ENCODE measurements at regions not wholly inside any gene's neighbourhood (a gene's known extent, or its start where the extent isn't known, plus 50 kb on each side); places are given as distances from the start of the nearest gene placed in this dataset.

DNA sequence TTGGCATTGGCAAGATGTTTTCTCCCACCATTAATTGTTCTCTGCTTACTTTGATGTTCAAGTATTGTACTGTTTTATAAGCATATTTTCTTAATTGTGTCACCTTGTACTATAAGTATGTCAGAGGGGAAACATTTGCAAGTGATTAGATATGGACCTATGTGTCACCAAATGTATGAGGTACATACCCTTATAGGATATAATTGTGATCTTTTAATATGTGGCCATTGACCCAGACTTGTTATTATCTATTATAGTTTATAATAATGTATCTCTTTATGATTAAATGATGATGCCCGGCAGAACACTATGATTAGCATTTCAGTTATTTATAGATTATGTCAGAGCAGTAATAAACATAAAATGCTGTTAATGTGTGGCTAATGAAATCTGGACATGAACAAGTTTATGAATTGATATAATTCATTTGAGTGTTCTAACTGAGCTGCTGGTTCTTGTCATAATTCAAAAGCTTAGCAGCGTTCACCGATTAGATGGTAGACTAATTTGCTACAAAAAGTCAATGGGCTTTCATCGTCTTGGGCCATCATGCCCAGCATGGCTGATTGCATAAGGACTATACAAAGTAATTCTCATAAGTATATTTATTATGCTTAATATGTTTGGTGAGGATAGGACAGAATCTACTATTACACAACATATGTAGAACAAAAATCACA lies 480.9 kb upstream of the FANCL start:
- DNase-seq (no peak), FAIRE-seq (no peak)
- H3K27me3 ChIP-seq (ENCODE audit: control insufficient read depth in 3 of 3, insufficient read depth in 3 of 3, low read length in 3 of 3): no peaks in the 10 kb centered on the region
- H3K4me1 ChIP-seq (ENCODE audit: control insufficient read depth in 3 of 3, insufficient read depth in 2 of 3, low read depth in 1 of 3, low read length in 2 of 3): no peaks in the 10 kb centered on the region
- no peaks in the 10 kb centered on the region for H3K9me3 ChIP-seq (ENCODE audit: control insufficient read depth in 2 of 2, insufficient read depth in 1 of 2, low read depth in 1 of 2, low read length in 1 of 2)
- H3K4me3 ChIP-seq (ENCODE audit: low read depth in 1 of 3, low read length in 3 of 3): no peak overlapping the region
- H3K36me3 ChIP-seq (ENCODE audit: control insufficient read depth in 3 of 3, insufficient read depth in 2 of 3, low read depth in 1 of 3, low read length in 3 of 3): no peaks in the 10 kb centered on the region
- H3K27ac ChIP-seq (ENCODE audit: low read depth in 1 of 3, low read length in 2 of 3): no peak overlapping the region
- 70 to 78% (median 72%) methylated on average over 4 of the region's 4 CpGs for WGBS, 3 donors

DNA sequence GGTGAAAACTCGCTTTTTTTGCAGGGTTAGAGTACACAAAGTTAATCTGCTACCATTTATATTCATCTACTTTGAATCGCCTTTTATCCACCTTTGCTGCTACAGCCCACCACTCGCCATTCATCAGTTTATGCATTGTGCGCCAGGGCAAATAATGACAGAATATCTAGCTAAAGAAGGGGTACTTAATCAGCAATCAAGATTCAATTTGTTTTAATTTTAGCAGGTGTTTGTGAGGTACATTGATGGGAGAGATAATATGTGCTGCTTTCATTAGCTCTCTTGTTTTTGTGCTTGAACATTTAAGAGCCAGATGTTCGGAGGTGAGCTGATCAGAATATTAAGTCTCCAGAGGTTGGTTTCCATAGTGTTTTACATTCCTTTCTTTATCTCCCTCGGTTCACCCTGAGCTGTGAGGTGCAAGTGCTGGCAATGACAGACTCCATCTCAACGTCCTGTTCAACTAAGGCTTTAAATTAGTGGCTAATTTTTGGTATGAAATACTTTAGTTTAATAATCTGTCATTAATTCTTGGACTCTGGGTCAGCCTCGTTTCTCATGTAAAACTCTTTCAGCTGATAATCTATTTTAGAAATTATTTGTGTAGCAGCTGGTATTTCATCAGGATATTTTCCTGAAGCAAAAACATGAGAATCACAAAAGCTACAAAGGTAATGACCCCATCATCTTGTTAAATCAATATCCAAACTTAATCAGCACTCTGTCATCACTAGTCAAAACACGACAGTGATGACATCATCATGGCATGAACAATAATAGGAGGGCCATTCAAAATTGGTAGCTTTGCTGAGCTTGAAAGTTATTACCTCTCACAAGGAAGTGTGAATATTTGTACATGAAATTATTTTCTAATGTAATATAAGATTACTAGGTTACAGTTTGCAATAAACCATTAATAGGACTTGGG lies 479.9 kb upstream of the FANCL start:
- no peaks in the 10 kb centered on the region for H3K36me3 ChIP-seq (ENCODE audit: control insufficient read depth in 3 of 3, insufficient read depth in 2 of 3, low read depth in 1 of 3, low read length in 3 of 3)
- no peak for DNase-seq
- no peaks in the 10 kb centered on the region for H3K9me3 ChIP-seq (ENCODE audit: control insufficient read depth in 2 of 2, insufficient read depth in 1 of 2, low read depth in 1 of 2, low read length in 1 of 2)
- FAIRE-seq: no peak
- H3K4me1 ChIP-seq (ENCODE audit: control insufficient read depth in 3 of 3, insufficient read depth in 2 of 3, low read depth in 1 of 3, low read length in 2 of 3): no peaks in the 10 kb centered on the region
- H3K4me3 ChIP-seq (ENCODE audit: low read depth in 1 of 3, low read length in 3 of 3): no peak overlapping the region
- WGBS, 3 donors: 60 to 66% (median 61%) methylated on average over 9 of the region's 9 CpGs
- H3K27ac ChIP-seq (ENCODE audit: low read depth in 1 of 3, low read length in 2 of 3): no peak overlapping the region
- no peaks in the 10 kb centered on the region for H3K27me3 ChIP-seq (ENCODE audit: control insufficient read depth in 3 of 3, insufficient read depth in 3 of 3, low read length in 3 of 3)

DNA sequence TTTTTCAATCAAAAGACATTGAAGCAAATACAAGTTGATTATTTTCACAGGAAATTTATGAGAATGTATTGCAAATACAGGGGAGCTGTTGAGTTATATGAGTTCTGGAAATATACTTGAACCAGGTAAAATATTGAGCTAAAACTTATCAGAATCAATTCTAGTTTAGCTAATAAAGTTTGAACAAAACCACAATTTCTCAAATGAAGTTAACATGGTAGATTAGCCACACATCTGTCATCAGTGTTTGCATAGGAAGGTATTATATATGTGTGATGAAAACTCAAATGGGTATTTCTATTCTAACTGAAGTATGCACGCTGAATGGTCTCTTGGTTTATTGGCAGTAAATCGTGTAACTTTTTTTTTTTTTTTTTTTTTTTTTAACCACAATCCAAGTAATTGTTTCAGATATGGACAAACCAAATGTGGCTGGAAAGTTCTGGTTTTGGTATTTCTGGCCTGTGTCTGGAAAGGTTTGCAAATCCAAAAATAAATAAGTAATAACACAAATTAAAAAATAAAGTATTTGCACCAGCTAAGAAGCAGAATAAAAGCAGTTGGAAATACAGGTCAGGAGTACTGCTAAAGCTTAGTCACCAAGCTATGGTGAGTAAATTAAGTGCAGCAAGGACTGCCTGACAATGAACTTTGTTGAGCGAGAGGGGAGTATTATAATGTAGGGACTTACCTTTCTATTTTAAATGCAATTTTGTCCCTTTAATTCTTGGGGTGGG lies 479.1 kb upstream of the FANCL start:
- Histone ChIP-seq H3K27ac (ENCODE audit: low read depth in 1 of 3, low read length in 2 of 3) (no peak overlapping the region), H3K27me3 (ENCODE audit: control insufficient read depth in 3 of 3, insufficient read depth in 3 of 3, low read length in 3 of 3) (no peaks in the 10 kb centered on the region), H3K4me1 (ENCODE audit: control insufficient read depth in 3 of 3, insufficient read depth in 2 of 3, low read depth in 1 of 3, low read length in 2 of 3) (no peaks in the 10 kb centered on the region), H3K36me3 (ENCODE audit: control insufficient read depth in 3 of 3, insufficient read depth in 2 of 3, low read depth in 1 of 3, low read length in 3 of 3) (no peaks in the 10 kb centered on the region), H3K9me3 (ENCODE audit: control insufficient read depth in 2 of 2, insufficient read depth in 1 of 2, low read depth in 1 of 2, low read length in 1 of 2) (no peaks in the 10 kb centered on the region), H3K4me3 (ENCODE audit: low read depth in 1 of 3, low read length in 3 of 3) (no peak overlapping the region)
- WGBS, 3 donors: 83 to 93% (median 84%) methylated on average over 3 of the region's 3 CpGs
- DNase-seq: no peak
- no peak for FAIRE-seq

DNA sequence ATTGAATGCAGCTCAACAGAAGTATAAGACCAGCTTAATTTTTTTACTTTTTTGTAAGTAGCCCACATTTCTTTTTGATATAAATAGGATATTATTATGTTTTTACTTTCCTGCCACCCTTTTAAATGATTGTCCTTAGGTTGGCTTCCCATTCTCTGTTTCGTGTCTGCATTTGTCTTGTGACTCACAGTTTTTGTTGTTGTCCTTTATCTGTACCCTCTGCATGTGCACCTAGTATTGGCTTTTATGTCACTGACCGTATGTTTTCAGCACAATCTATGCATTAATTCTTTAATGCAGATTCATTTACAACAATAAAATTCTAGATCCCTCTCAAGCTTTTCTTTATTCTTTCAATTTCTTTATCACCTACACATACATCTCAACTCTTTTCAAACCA lies 474.2 kb upstream of the FANCL start:
- no peak overlapping the region for H3K4me3 ChIP-seq (ENCODE audit: low read depth in 1 of 3, low read length in 3 of 3)
- no peaks in the 10 kb centered on the region for H3K36me3 ChIP-seq (ENCODE audit: control insufficient read depth in 3 of 3, insufficient read depth in 2 of 3, low read depth in 1 of 3, low read length in 3 of 3)
- 76 to 84% (median 78%) methylated on average over 2 of the region's 2 CpGs for WGBS, 3 donors
- no peak for DNase-seq
- no peaks in the 10 kb centered on the region for H3K4me1 ChIP-seq (ENCODE audit: control insufficient read depth in 3 of 3, insufficient read depth in 2 of 3, low read depth in 1 of 3, low read length in 2 of 3)
- FAIRE-seq: no peak
- no peaks in the 10 kb centered on the region for H3K27me3 ChIP-seq (ENCODE audit: control insufficient read depth in 3 of 3, insufficient read depth in 3 of 3, low read length in 3 of 3)
- H3K9me3 ChIP-seq (ENCODE audit: control insufficient read depth in 2 of 2, insufficient read depth in 1 of 2, low read depth in 1 of 2, low read length in 1 of 2): no peaks in the 10 kb centered on the region
- no peak overlapping the region for H3K27ac ChIP-seq (ENCODE audit: low read depth in 1 of 3, low read length in 2 of 3)

DNA sequence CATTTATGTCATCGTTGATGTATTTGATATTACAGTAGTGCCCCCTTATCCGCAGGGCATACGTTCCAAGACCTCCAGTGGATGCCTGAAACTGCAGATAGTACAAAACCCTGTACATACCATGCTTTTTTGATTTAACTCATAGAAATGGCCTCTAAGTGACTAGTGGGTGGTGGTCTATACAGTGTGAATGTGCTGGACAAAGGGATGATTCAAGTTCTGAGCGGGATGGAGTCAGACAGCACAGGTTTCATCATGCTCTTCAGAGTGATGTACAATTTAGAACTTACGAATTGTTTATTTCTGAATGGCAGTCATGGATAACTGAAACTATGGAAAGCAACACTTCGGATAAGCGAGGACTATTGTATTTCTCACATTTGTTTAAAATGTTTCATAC lies 473.1 kb upstream of the FANCL start:
- H3K36me3 ChIP-seq (ENCODE audit: control insufficient read depth in 3 of 3, insufficient read depth in 2 of 3, low read depth in 1 of 3, low read length in 3 of 3): no peaks in the 10 kb centered on the region
- DNase-seq (no peak), FAIRE-seq (no peak)
- no peak overlapping the region for H3K4me3 ChIP-seq (ENCODE audit: low read depth in 1 of 3, low read length in 3 of 3)
- no peak overlapping the region for H3K27ac ChIP-seq (ENCODE audit: low read depth in 1 of 3, low read length in 2 of 3)
- no peaks in the 10 kb centered on the region for H3K27me3 ChIP-seq (ENCODE audit: control insufficient read depth in 3 of 3, insufficient read depth in 3 of 3, low read length in 3 of 3)
- no peaks in the 10 kb centered on the region for H3K9me3 ChIP-seq (ENCODE audit: control insufficient read depth in 2 of 2, insufficient read depth in 1 of 2, low read depth in 1 of 2, low read length in 1 of 2)
- no peaks in the 10 kb centered on the region for H3K4me1 ChIP-seq (ENCODE audit: control insufficient read depth in 3 of 3, insufficient read depth in 2 of 3, low read depth in 1 of 3, low read length in 2 of 3)
- 86 to 90% (median 88%) methylated on average over 7 of the region's 7 CpGs for WGBS, 3 donors

DNA sequence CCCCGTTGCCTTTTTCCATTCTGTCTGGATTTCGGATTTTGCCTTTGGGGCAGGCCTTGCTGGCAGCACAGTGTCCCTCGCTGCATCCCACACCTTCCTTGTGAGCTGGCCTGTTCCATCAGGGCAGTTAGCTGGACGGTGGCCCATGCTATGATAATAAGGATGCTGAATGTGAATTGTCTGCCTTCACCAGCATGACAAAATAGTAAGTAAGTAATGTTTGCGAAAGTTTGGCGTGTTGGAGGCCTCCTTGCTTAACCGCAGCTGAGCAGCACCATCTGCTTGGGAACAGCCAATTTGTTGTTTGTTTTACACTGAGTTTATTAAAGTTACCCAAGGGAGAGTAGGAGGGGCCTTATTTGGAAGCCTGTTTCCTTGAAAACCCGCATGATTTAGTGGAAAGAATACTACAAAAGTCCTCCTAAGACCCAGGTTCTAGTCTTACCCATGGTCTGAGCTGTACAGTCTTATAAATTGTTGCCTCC lies 469.7 kb upstream of the FANCL start:
- Histone ChIP-seq H3K4me3 (ENCODE audit: low read depth in 1 of 3, low read length in 3 of 3) (no peak overlapping the region), H3K4me1 (ENCODE audit: control insufficient read depth in 3 of 3, insufficient read depth in 2 of 3, low read depth in 1 of 3, low read length in 2 of 3) (no peaks in the 10 kb centered on the region), H3K36me3 (ENCODE audit: control insufficient read depth in 3 of 3, insufficient read depth in 2 of 3, low read depth in 1 of 3, low read length in 3 of 3) (no peaks in the 10 kb centered on the region), H3K27me3 (ENCODE audit: control insufficient read depth in 3 of 3, insufficient read depth in 3 of 3, low read length in 3 of 3) (no peaks in the 10 kb centered on the region), H3K9me3 (ENCODE audit: control insufficient read depth in 2 of 2, insufficient read depth in 1 of 2, low read depth in 1 of 2, low read length in 1 of 2) (no peaks in the 10 kb centered on the region), H3K27ac (ENCODE audit: low read depth in 1 of 3, low read length in 2 of 3) (no peak overlapping the region)
- FAIRE-seq (no peak), DNase-seq (no peak)
- 64 to 82% (median 80%) methylated on average over 8 of the region's 8 CpGs for WGBS, 3 donors

DNA sequence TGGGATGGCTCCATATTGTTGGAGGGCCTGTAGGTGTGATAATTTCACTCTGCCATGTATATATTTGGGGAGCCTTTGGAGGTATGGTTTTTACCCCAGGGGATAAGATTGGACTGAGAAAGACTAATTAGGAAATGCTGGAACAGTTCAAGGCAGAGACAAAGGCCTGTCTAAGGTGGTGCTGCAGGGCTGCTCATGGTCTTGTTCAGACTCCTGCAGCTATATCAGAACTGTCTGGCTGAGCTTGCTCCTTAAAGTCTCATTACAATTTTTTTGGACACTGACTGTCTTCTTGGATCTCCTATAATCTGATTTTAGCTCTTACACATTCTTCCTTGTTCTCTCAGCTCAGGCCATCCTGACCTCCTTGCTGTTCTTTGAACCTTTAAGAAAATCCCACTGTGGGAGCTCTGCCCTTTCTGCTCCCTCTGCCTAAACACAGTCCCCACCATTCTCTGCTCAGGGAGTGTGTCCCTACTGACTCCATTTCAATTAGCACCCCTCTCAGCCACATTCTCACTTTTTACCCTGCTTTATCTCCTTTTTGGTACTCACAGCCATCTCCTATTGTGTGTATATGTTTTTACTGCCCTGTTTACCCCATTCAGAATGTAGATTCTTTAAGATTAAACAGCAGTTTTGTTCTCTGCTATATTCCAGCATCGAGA lies 468.7 kb upstream of the FANCL start:
- WGBS, 3 donors: 42 to 73% (median 61%) methylated on average over 1 of the region's 1 CpG
- Histone ChIP-seq H3K4me3 (ENCODE audit: low read depth in 1 of 3, low read length in 3 of 3) (no peak overlapping the region), H3K4me1 (ENCODE audit: control insufficient read depth in 3 of 3, insufficient read depth in 2 of 3, low read depth in 1 of 3, low read length in 2 of 3) (no peaks in the 10 kb centered on the region)

DNA sequence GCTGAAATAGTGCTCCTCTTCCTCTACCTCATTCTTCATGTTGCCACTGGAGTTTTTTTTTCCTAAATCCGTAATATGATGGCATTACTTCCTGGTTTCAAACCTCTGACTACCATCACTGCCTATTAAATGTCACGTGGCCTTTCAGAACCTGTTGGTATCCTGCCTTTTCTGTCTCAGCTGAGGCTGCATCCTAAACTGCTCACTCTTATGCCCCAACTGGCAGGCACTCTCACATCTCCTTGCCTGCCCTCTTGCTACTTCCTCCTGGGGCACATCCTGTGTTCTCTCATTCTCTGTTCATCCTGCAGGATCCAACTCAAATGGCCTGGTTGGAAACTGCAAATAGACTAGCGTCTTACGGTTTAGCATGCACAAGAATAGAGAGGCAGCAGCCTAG lies 468.1 kb upstream of the FANCL start:
- no peaks in the 10 kb centered on the region for H3K36me3 ChIP-seq (ENCODE audit: control insufficient read depth in 3 of 3, insufficient read depth in 2 of 3, low read depth in 1 of 3, low read length in 3 of 3)
- WGBS, 3 donors: 78 to 89% (median 82%) methylated on average over 4 of the region's 4 CpGs
- no peaks in the 10 kb centered on the region for H3K27me3 ChIP-seq (ENCODE audit: control insufficient read depth in 3 of 3, insufficient read depth in 3 of 3, low read length in 3 of 3)
- H3K27ac ChIP-seq (ENCODE audit: low read depth in 1 of 3, low read length in 2 of 3): no peak overlapping the region
- DNase-seq: no peak
- no peaks in the 10 kb centered on the region for H3K4me1 ChIP-seq (ENCODE audit: control insufficient read depth in 3 of 3, insufficient read depth in 2 of 3, low read depth in 1 of 3, low read length in 2 of 3)
- no peak for FAIRE-seq
- no peak overlapping the region for H3K4me3 ChIP-seq (ENCODE audit: low read depth in 1 of 3, low read length in 3 of 3)
- no peaks in the 10 kb centered on the region for H3K9me3 ChIP-seq (ENCODE audit: control insufficient read depth in 2 of 2, insufficient read depth in 1 of 2, low read depth in 1 of 2, low read length in 1 of 2)

More for the DNA sequence above, 468.7 kb upstream of the FANCL start:
- Histone ChIP-seq H3K27ac (ENCODE audit: low read depth in 1 of 3, low read length in 2 of 3) (no peak overlapping the region), H3K27me3 (ENCODE audit: control insufficient read depth in 3 of 3, insufficient read depth in 3 of 3, low read length in 3 of 3) (no peaks in the 10 kb centered on the region), H3K36me3 (ENCODE audit: control insufficient read depth in 3 of 3, insufficient read depth in 2 of 3, low read depth in 1 of 3, low read length in 3 of 3) (no peaks in the 10 kb centered on the region), H3K9me3 (ENCODE audit: control insufficient read depth in 2 of 2, insufficient read depth in 1 of 2, low read depth in 1 of 2, low read length in 1 of 2) (no peaks in the 10 kb centered on the region)
- no peak for FAIRE-seq
- no peak for DNase-seq

Measured in small intestine (tissue), 7 donors.